ENCODE measurements at regions not wholly inside any gene's neighbourhood (a gene's known extent, or its start where the extent isn't known, plus 50 kb on each side); places are given as distances from the start of the nearest gene placed in this dataset.

DNA sequence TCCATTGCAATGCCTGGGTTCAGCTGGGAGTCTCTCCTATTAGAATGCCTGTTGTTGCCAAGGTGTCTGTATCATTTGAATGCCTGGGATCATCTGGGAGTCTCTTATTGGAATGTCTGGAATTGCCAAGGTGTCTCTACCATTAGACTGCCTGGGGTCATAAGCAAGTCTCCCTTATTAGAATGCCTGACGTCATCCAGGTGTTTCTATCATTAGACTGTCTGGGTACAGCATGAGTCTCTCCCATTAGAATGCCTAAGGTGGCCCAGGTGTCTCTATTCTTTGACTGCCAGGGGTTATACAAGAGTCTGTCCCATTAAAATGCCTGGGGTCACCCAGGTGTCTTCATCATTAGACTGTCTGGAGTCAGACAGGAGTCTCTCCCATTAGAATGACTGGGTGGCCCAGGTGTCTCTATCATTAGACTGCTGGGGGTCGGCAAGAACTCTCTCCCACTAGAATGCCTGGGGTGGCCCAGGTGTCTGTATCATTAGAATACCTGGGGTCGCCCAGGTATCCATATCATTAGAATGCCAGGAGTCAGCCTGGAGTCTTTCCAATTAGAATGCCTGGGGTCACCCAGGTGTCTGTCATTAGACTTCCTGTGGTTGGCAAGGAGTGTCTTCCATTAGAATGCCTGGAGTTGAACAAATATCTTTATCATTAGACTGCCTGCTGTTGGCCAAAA lies 2274.0 kb downstream of the TP53TG3F start:
- Histone ChIP-seq H3K4ac (ENCODE audit: low read depth, low read length) (no peak overlapping the region), H2AFZ (ENCODE audit: low read length) (no peak overlapping the region), H3K9ac (ENCODE audit: extremely low read depth, insufficient read length, low read length) (no peak overlapping the region), H3K79me2 (ENCODE audit: insufficient read depth, low read length) (no peaks in the 10 kb centered on the region), H3K9me3 (ENCODE audit: control insufficient read depth, low read depth, low read length) (peaks cover 82% of the 10 kb centered on the region), H4K91ac (ENCODE audit: insufficient read length, low read depth, low read length) (no peak overlapping the region), H3T11ph (ENCODE audit: low read length) (no peak overlapping the region), H3K18ac (ENCODE audit: insufficient read length, low read depth, low read length) (no peak overlapping the region), H3K27me3 (ENCODE audit: insufficient read depth, low read length) (no peaks in the 10 kb centered on the region), H3K14ac (ENCODE audit: insufficient read depth, low read length) (no peak overlapping the region), H3K4me1 (ENCODE audit: insufficient read depth, low read length) (no peaks in the 10 kb centered on the region), H3K27ac (ENCODE audit: insufficient read length, low read depth, low read length) (no peak overlapping the region), H2BK20ac (ENCODE audit: low read depth, low read length, poor library complexity, severe bottlenecking) (no peak overlapping the region), H3K23ac (ENCODE audit: insufficient read length, low read depth, low read length) (no peak overlapping the region), H2AK5ac (ENCODE audit: insufficient read length, low read length) (no peak overlapping the region), H3K4me2 (ENCODE audit: insufficient read depth, insufficient read length, low read length) (no peak overlapping the region), H4K5ac (ENCODE audit: insufficient read length, low read depth, low read length) (no peak overlapping the region), H2BK120ac (ENCODE audit: low read depth, low read length, poor library complexity, severe bottlenecking) (no peak overlapping the region), H3K56ac (ENCODE audit: insufficient read length, low read depth, low read length) (no peak overlapping the region), H4K8ac (replicated peaks; ENCODE audit: insufficient read length, low read depth, low read length) (no peak overlapping the region), H3K79me1 (ENCODE audit: insufficient read depth, low read depth, low read length, poor library complexity, severe bottlenecking) (no peaks in the 10 kb centered on the region), H3K23me2 (ENCODE audit: insufficient read length, low read depth, low read length, poor library complexity, severe bottlenecking) (no peaks in the 10 kb centered on the region), H2BK12ac (ENCODE audit: insufficient read length, low read depth, low read length) (no peak overlapping the region), H4K20me1 (ENCODE audit: control insufficient read depth, insufficient read depth, insufficient read length) (no peaks in the 10 kb centered on the region), H2BK15ac (ENCODE audit: low read depth, low read length) (no peak overlapping the region), H2BK5ac (ENCODE audit: insufficient read length, low read length) (no peak overlapping the region)
- Mint-ChIP-seq H3K36me3 (ENCODE audit: insufficient read depth in 1 of 3, low read depth in 3 of 3) (peaks cover 10 to 25% (median 24%) of the 10 kb centered on the region in 3 experiments; a peak in 6 of 7 replicates), H3K27me3 (ENCODE audit: low read depth) (no peaks in the 10 kb centered on the region; the same call in 1 of the 2 replicates), H3K9me3 (peaks cover 91 to 94% of the 10 kb centered on the region in 2 experiments), H3K27ac (no peak overlapping the region; a peak in 1 of 7 replicates), H3K4me1 (no peaks in the 10 kb centered on the region), H3K4me3 (no peak overlapping the region)
- no CpG with 5 or more reads among the region's 3 CpGs for WGBS (ENCODE audit: extremely low coverage, insufficient read length, low lambda C conversion rate)
- DNase-seq, result no peak
- no peak for TF ChIP-seq CTCF (conservative IDR thresholded peaks at IDR 0.05)

Measured in H9 (cell line).